H9 (cell line): ENCODE measurements at regions not wholly inside any gene's neighbourhood (a gene's known extent, or its start where the extent isn't known, plus 50 kb on each side); places are given as distances from the start of the nearest gene placed in this dataset.

ENCODE experiments used
- DNase-seq: peaks from one replicate; pipeline ENCODE4 v3.0.0-alpha.2; 2017
- H2AFZ ChIP-seq: one replicate; pipeline ENCODE4 v1.6.1; 2013; ENCODE audit warnings: mild to moderate bottlenecking, low read length, control low read depth, moderate library complexity
- H2AK5ac ChIP-seq: 2 replicates; pipeline ENCODE4 v1.6.1; 2013; ENCODE audit warnings: low read length, control low read depth, mixed read lengths; ENCODE audit not compliant: insufficient read length
- H2BK120ac ChIP-seq: one replicate; pipeline ENCODE4 v1.6.1; 2013; ENCODE audit warnings: low read depth, mild to moderate bottlenecking, low read length, control low read depth, inconsistent platforms; ENCODE audit not compliant: poor library complexity, severe bottlenecking
- H2BK12ac ChIP-seq: 2 replicates; pipeline ENCODE4 v1.6.1; 2013; ENCODE audit warnings: low read length, control low read depth, mixed read lengths, low read depth; ENCODE audit not compliant: insufficient read length
- H2BK15ac ChIP-seq: 2 replicates; pipeline ENCODE4 v1.6.1; 2013; ENCODE audit warnings: low read depth, low read length, control low read depth
- H2BK20ac ChIP-seq: one replicate; pipeline ENCODE4 v1.6.1; 2013; ENCODE audit warnings: low read depth, mild to moderate bottlenecking, low read length, control low read depth, inconsistent platforms; ENCODE audit not compliant: poor library complexity, severe bottlenecking
- H2BK5ac ChIP-seq: 2 replicates; pipeline ENCODE4 v1.6.1; 2013; ENCODE audit warnings: low read length, control low read depth, mixed read lengths; ENCODE audit not compliant: insufficient read length
- H3K14ac ChIP-seq: 2 replicates; pipeline ENCODE4 v1.6.1; 2013; ENCODE audit warnings: low read length, control low read depth; ENCODE audit not compliant: insufficient read depth
- H3K18ac ChIP-seq: 2 replicates; pipeline ENCODE4 v1.6.1; 2013; ENCODE audit warnings: low read depth, mild to moderate bottlenecking, mixed read lengths, low read length, control low read depth; ENCODE audit not compliant: insufficient read length
- H3K23ac ChIP-seq: 2 replicates; pipeline ENCODE4 v1.6.1; 2013; ENCODE audit warnings: low read length, control low read depth, mixed read lengths, low read depth; ENCODE audit not compliant: insufficient read length
- H3K23me2 ChIP-seq: 2 replicates; pipeline ENCODE4 v1.6.1; 2013; ENCODE audit warnings: low read depth, mild to moderate bottlenecking, mixed read lengths, low read length, control low read depth; ENCODE audit not compliant: insufficient read length, poor library complexity, severe bottlenecking
- H3K27ac ChIP-seq: 2 replicates; pipeline ENCODE4 v1.5.1; 2013; ENCODE audit warnings: low read length, control low read depth, mixed read lengths, low read depth; ENCODE audit not compliant: insufficient read length
- H3K27me3 ChIP-seq: 2 replicates; pipeline ENCODE4 v1.6.1; 2013; ENCODE audit warnings: low read length, control low read depth, inconsistent platforms; ENCODE audit not compliant: insufficient read depth
- H3K4ac ChIP-seq: 2 replicates; pipeline ENCODE4 v1.6.1; 2013; ENCODE audit warnings: low read depth, mild to moderate bottlenecking, control low read depth, inconsistent platforms, low read length, moderate library complexity
- H3K4me1 ChIP-seq: 2 replicates; pipeline ENCODE4 v1.6.1; 2013; ENCODE audit warnings: low read length, control low read depth, inconsistent platforms; ENCODE audit not compliant: insufficient read depth
- H3K4me2 ChIP-seq: 2 replicates; pipeline ENCODE4 v1.6.1; 2013; ENCODE audit warnings: low read length, control low read depth, mixed read lengths; ENCODE audit not compliant: insufficient read length, insufficient read depth
- H3K56ac ChIP-seq: 2 replicates; pipeline ENCODE4 v1.6.1; 2013; ENCODE audit warnings: low read depth, mild to moderate bottlenecking, mixed read lengths, low read length, control low read depth; ENCODE audit not compliant: insufficient read length
- H3K79me1 ChIP-seq: 2 replicates; pipeline ENCODE4 v1.6.1; 2013; ENCODE audit warnings: low read depth, mild to moderate bottlenecking, moderate library complexity, low read length, control low read depth, inconsistent platforms; ENCODE audit not compliant: insufficient read depth, poor library complexity, severe bottlenecking
- H3K79me2 ChIP-seq: 2 replicates; pipeline ENCODE4 v1.6.1; 2013; ENCODE audit warnings: low read length, control low read depth, inconsistent platforms; ENCODE audit not compliant: insufficient read depth
- H3K9ac ChIP-seq: 2 replicates; pipeline ENCODE4 v1.6.1; 2013; ENCODE audit warnings: low read length, control low read depth, mixed read lengths; ENCODE audit not compliant: insufficient read length; ENCODE audit errors: extremely low read depth
- H3K9me3 ChIP-seq: one replicate; pipeline ENCODE4 v1.6.1; 2013; ENCODE audit warnings: low read depth, low read length, inconsistent platforms; ENCODE audit not compliant: control insufficient read depth
- H3T11ph ChIP-seq: one replicate; pipeline ENCODE4 v1.6.1; 2013; ENCODE audit warnings: mild to moderate bottlenecking, low read length, control low read depth, inconsistent platforms
- H4K20me1 ChIP-seq: one replicate; pipeline ENCODE4 v1.6.1; 2013; ENCODE audit not compliant: control insufficient read depth, insufficient read length, insufficient read depth
- H4K5ac ChIP-seq: 2 replicates; pipeline ENCODE4 v1.6.1; 2013; ENCODE audit warnings: low read depth, mild to moderate bottlenecking, mixed read lengths, low read length, control low read depth; ENCODE audit not compliant: insufficient read length
- H4K8ac ChIP-seq: replicated peaks from 2 replicates; pipeline ENCODE4 v1.6.1; 2013; ENCODE audit warnings: low read length, control low read depth, mixed read lengths, low read depth; ENCODE audit not compliant: insufficient read length
- H4K91ac ChIP-seq: 2 replicates; pipeline ENCODE4 v1.6.1; 2013; ENCODE audit warnings: low read depth, mild to moderate bottlenecking, moderate library complexity, mixed read lengths, low read length, control low read depth; ENCODE audit not compliant: insufficient read length
- H3K27ac Mint-ChIP-seq, 3 experiments: 2 replicates in 2 of 3; 3 replicates in 1 of 3; pipeline ENCODE4 v1.8.0; 2020 to 2021; ENCODE audit warnings: mixed read lengths in 3 of 3, mild to moderate bottlenecking in 1 of 3, moderate library complexity in 1 of 3
- H3K27me3 Mint-ChIP-seq: 2 replicates; pipeline ENCODE4 v1.8.0; 2021; ENCODE audit warnings: low read depth, mild to moderate bottlenecking, moderate library complexity, mixed read lengths
- H3K36me3 Mint-ChIP-seq, 3 experiments: 2 replicates in 2 of 3; 3 replicates in 1 of 3; pipeline ENCODE4 v1.8.0; 2020 to 2021; ENCODE audit warnings: low read depth in 3 of 3, mixed read lengths in 3 of 3; ENCODE audit not compliant: insufficient read depth in 1 of 3
- H3K4me1 Mint-ChIP-seq, 2 experiments: 2 replicates each; pipeline ENCODE4 v1.8.0; 2020; ENCODE audit warnings: mixed read lengths in 2 of 2
- H3K4me3 Mint-ChIP-seq, 2 experiments: 2 replicates in 1 of 2; 3 replicates in 1 of 2; pipeline ENCODE4 v1.8.0; 2020 to 2021; ENCODE audit warnings: mild to moderate bottlenecking in 2 of 2, mixed read lengths in 2 of 2, moderate library complexity in 1 of 2
- H3K9me3 Mint-ChIP-seq, 2 experiments: 2 replicates in 1 of 2; 3 replicates in 1 of 2; pipeline ENCODE4 v1.8.0; 2020; ENCODE audit warnings: mild to moderate bottlenecking in 2 of 2, mixed read lengths in 2 of 2, moderate library complexity in 1 of 2
- CTCF ChIP-seq: fragments of 200-600 bp; sonication (generic); conservative IDR thresholded peaks from 3 replicates; pipeline ENCODE4 v1.8.0; 2021; ENCODE audit warnings: antibody characterized with exemption, mild to moderate bottlenecking
- WGBS: extraction: QIAGEN DNeasy Blood & Tissue Kit; methylation state at CpG from one replicate; pipeline ENCODE4 v1.1.7; 2013; ENCODE audit warnings: missing lambda C conversion rate, low lambda C conversion rate, mixed read lengths; ENCODE audit not compliant: insufficient read length; ENCODE audit errors: extremely low coverage; 5-methylcytosine and 5-hydroxymethylcytosine counted together

- H3K23ac ChIP-seq: no peak overlapping the region
- no peak overlapping the region for H3K4me2 ChIP-seq
- H2BK5ac ChIP-seq: no peak overlapping the region
- H2BK12ac ChIP-seq: no peak overlapping the region
- Mint-ChIP-seq H3K36me3 (no peaks in the 10 kb centered on the region; a peak in 1 of 7 replicates), H3K9me3 (no peaks in the 10 kb centered on the region), H3K4me1 (peaks cover 0 to 8% of the 10 kb centered on the region in 2 experiments; a peak in 2 of 4 replicates), H3K27me3 (no peaks in the 10 kb centered on the region), H3K4me3 (no peak overlapping the region), H3K27ac (no peak overlapping the region)
- no peak overlapping the region for H2BK20ac ChIP-seq
- H3T11ph ChIP-seq: no peak overlapping the region
- no peak overlapping the region for H3K27ac ChIP-seq
- no peak for DNase-seq
- no peaks in the 10 kb centered on the region for H4K20me1 ChIP-seq
- H3K79me2 ChIP-seq: no peaks in the 10 kb centered on the region
- TF ChIP-seq CTCF: no peak
- no peaks in the 10 kb centered on the region for H3K9me3 ChIP-seq
- no peak overlapping the region for H3K4ac ChIP-seq
- no peak overlapping the region for H3K14ac ChIP-seq
- H2AK5ac ChIP-seq: no peak overlapping the region
- no peak overlapping the region for H4K91ac ChIP-seq
- H2BK15ac ChIP-seq: no peak overlapping the region
- H3K4me1 ChIP-seq: no peaks in the 10 kb centered on the region; the same call in 1 of the 2 replicates
- no CpG with 5 or more reads among the region's 10 CpGs for WGBS
- no peak overlapping the region for H2AFZ ChIP-seq
- no peaks in the 10 kb centered on the region for H3K79me1 ChIP-seq
- no peak overlapping the region for H3K18ac ChIP-seq
- H3K27me3 ChIP-seq: no peaks in the 10 kb centered on the region
- H3K9ac ChIP-seq: no peak overlapping the region
- no peak overlapping the region for H4K5ac ChIP-seq
- no peak overlapping the region for H4K8ac ChIP-seq
- no peak overlapping the region for H2BK120ac ChIP-seq
- H3K56ac ChIP-seq: no peak overlapping the region
- H3K23me2 ChIP-seq: no peaks in the 10 kb centered on the region
Measured at GRCh38 chr3:177672252-177672911, 475.1 kb upstream of the TBL1XR1 start.
